ENCODE measurements at regions not wholly inside any gene's neighbourhood (a gene's known extent, or its start where the extent isn't known, plus 50 kb on each side); places are given as distances from the start of the nearest gene placed in this dataset.
A peak's percentile ranks its signal among the peaks of the same experiment; 100 is the strongest.

GRCh38 chrX:16431266-16431665, 218.7 kb upstream of the S100G start:
- no peak for ATAC-seq (ENCODE audit: low FRiP score in 2 of 2)
- WGBS, 2 donors = 93 to 100% methylated on average over 1 of the region's 1 CpG

GRCh38 chrX:16433021-16433420, 216.9 kb upstream of the S100G start:
- no peak for ATAC-seq (ENCODE audit: low FRiP score in 2 of 2)
- H3K27ac ChIP-seq = no peak overlapping the region
- H3K27me3 ChIP-seq = no peaks in the 10 kb centered on the region
- H3K4me3 ChIP-seq = no peak overlapping the region
- H3K4me1 ChIP-seq = no peaks in the 10 kb centered on the region
- TF ChIP-seq POLR2A (IDR thresholded peaks at IDR 0.05) (no peak), CTCF (IDR thresholded peaks at IDR 0.05) (no peak), POLR2AphosphoS5 (IDR thresholded peaks at IDR 0.05) (no peak), EP300 (IDR thresholded peaks at IDR 0.05) (no peak)
- no peak for DNase-seq
- WGBS, 2 donors = 74% methylated on average over 3 of the region's 3 CpGs; no CpG with 5 or more reads in 1 of the 2 donors
- no peaks in the 10 kb centered on the region for H3K9me3 ChIP-seq
- no peaks in the 10 kb centered on the region for H3K36me3 ChIP-seq

More at GRCh38 chrX:16431266-16431665, 218.7 kb upstream of the S100G start:
- no peak overlapping the region for H3K27ac ChIP-seq
- no peaks in the 10 kb centered on the region for H3K9me3 ChIP-seq
- DNase-seq = no peak
- no peak overlapping the region for H3K4me3 ChIP-seq
- no peaks in the 10 kb centered on the region for H3K27me3 ChIP-seq
- TF ChIP-seq CTCF (IDR thresholded peaks at IDR 0.05) (no peak), POLR2A (IDR thresholded peaks at IDR 0.05) (no peak)
- no peaks in the 10 kb centered on the region for H3K4me1 ChIP-seq
- H3K36me3 ChIP-seq = no peaks in the 10 kb centered on the region

GRCh38 chrX:16435399-16435986, 214.5 kb upstream of the S100G start:
- WGBS, 2 donors = 86 to 88% methylated on average over 2 of the region's 2 CpGs
- no peak overlapping the region for H3K27ac ChIP-seq
- no peak overlapping the region for H3K4me3 ChIP-seq
- H3K9me3 ChIP-seq = no peaks in the 10 kb centered on the region
- no peaks in the 10 kb centered on the region for H3K36me3 ChIP-seq
- no peak for DNase-seq
- ATAC-seq (ENCODE audit: low FRiP score in 2 of 2) = no peak
- no peaks in the 10 kb centered on the region for H3K4me1 ChIP-seq
- no peak for TF ChIP-seq CTCF (IDR thresholded peaks at IDR 0.05)
- no peak for TF ChIP-seq EP300 (IDR thresholded peaks at IDR 0.05)
- TF ChIP-seq POLR2A (IDR thresholded peaks at IDR 0.05) = no peak
- no peak for TF ChIP-seq POLR2AphosphoS5 (IDR thresholded peaks at IDR 0.05)
- H3K27me3 ChIP-seq = no peaks in the 10 kb centered on the region

GRCh38 chrX:16436348-16437188, 213.4 kb upstream of the S100G start:
- peak in 1 of 2 donors; percentile 70 for DNase-seq
- H3K27me3 ChIP-seq = no peaks in the 10 kb centered on the region
- WGBS, 2 donors = 25 to 30% methylated on average over 6 to 12 of the region's 12 CpGs

More at GRCh38 chrX:16436348-16437188, 213.4 kb upstream of the S100G start:
- no peak overlapping the region for H3K27ac ChIP-seq
- no peaks in the 10 kb centered on the region for H3K9me3 ChIP-seq
- no peaks in the 10 kb centered on the region for H3K4me1 ChIP-seq
- no peak for TF ChIP-seq POLR2AphosphoS5 (IDR thresholded peaks at IDR 0.05)
- no peak for TF ChIP-seq POLR2A (IDR thresholded peaks at IDR 0.05)
- TF ChIP-seq CTCF (IDR thresholded peaks at IDR 0.05) = peak; percentile 35 to 53 (median 41)
- no peak for TF ChIP-seq EP300 (IDR thresholded peaks at IDR 0.05)
- H3K36me3 ChIP-seq = no peaks in the 10 kb centered on the region
- no peak overlapping the region for H3K4me3 ChIP-seq
- ATAC-seq (ENCODE audit: low FRiP score in 2 of 2) = peak; percentile 74 to 80
